Neuronal stem cell (in vitro differentiated cells): ENCODE measurements at regions not wholly inside any gene's neighbourhood (a gene's known extent, or its start where the extent isn't known, plus 50 kb on each side); places are given as distances from the start of the nearest gene placed in this dataset.

ENCODE experiments used
- DNase-seq: peaks from one replicate; pipeline ENCODE4 v3.0.0-alpha.2; 2013; ENCODE audit warnings: low spot score
- H2AFZ ChIP-seq: one replicate; pipeline ENCODE4 v1.6.1; 2013; ENCODE audit warnings: mild to moderate bottlenecking, low read length, inconsistent platforms
- H2AK5ac ChIP-seq: 2 replicates; pipeline ENCODE4 v1.6.1; 2013; ENCODE audit warnings: low read depth, mild to moderate bottlenecking, inconsistent platforms, low read length, moderate library complexity, mixed read lengths
- H2BK120ac ChIP-seq: 2 replicates; pipeline ENCODE4 v1.6.1; 2013; ENCODE audit warnings: low read depth, mild to moderate bottlenecking, inconsistent platforms, low read length, moderate library complexity, mixed read lengths
- H2BK12ac ChIP-seq: one replicate; pipeline ENCODE4 v1.6.1; 2013; ENCODE audit warnings: low read length, inconsistent platforms
- H2BK15ac ChIP-seq: 2 replicates; pipeline ENCODE4 v1.6.1; 2013; ENCODE audit warnings: mild to moderate bottlenecking, low read length, inconsistent platforms, mixed read lengths
- H2BK5ac ChIP-seq: one replicate; pipeline ENCODE4 v1.6.1; 2013; ENCODE audit warnings: inconsistent platforms, mild to moderate bottlenecking, low read length, moderate library complexity
- H3K14ac ChIP-seq: one replicate; pipeline ENCODE4 v1.6.1; 2013; ENCODE audit warnings: low read length, inconsistent platforms
- H3K18ac ChIP-seq: 2 replicates; pipeline ENCODE4 v1.6.1; 2013; ENCODE audit warnings: low read length, inconsistent platforms
- H3K23ac ChIP-seq: 2 replicates; pipeline ENCODE4 v1.6.1; 2013; ENCODE audit warnings: low read depth, mild to moderate bottlenecking, mixed read lengths, low read length, inconsistent platforms; ENCODE audit not compliant: poor library complexity
- H3K27ac ChIP-seq: replicated peaks from 3 replicates; pipeline ENCODE4 v1.5.1; 2013; ENCODE audit warnings: low read length, inconsistent platforms
- H3K27me3 ChIP-seq, 3 experiments: 2 replicates each; pipeline ENCODE4 v1.6.1; 2013; ENCODE audit warnings: low read length in 3 of 3, mild to moderate bottlenecking in 2 of 3, inconsistent platforms in 1 of 3, low read depth in 1 of 3, mixed read lengths in 1 of 3, moderate library complexity in 1 of 3; ENCODE audit not compliant: control insufficient read depth in 3 of 3, insufficient read depth in 3 of 3
- H3K36me3 ChIP-seq, 2 donors: replicated peaks in 1 of 2; 2 replicates each; pipeline ENCODE4 v1.6.1; 2013; ENCODE audit warnings: low read length in 2 of 2; ENCODE audit not compliant: control insufficient read depth in 2 of 2, insufficient read depth in 2 of 2
- H3K4ac ChIP-seq: 2 replicates; pipeline ENCODE4 v1.6.1; 2013; ENCODE audit warnings: inconsistent platforms, mild to moderate bottlenecking, low read length, moderate library complexity
- H3K4me1 ChIP-seq, 2 donors: 1 replicate in 1 of 2; 2 replicates in 1 of 2; pipeline ENCODE4 v1.6.1; 2013; ENCODE audit warnings: low read length in 2 of 2, low read depth in 1 of 2; ENCODE audit not compliant: control insufficient read depth in 2 of 2, insufficient read depth in 1 of 2
- H3K4me2 ChIP-seq: one replicate; pipeline ENCODE4 v1.6.1; 2013; ENCODE audit warnings: mild to moderate bottlenecking, low read length, inconsistent platforms; ENCODE audit not compliant: insufficient read depth, poor library complexity, severe bottlenecking
- H3K4me3 ChIP-seq, 2 donors: 2 replicates each; pipeline ENCODE4 v1.5.1; 2013; ENCODE audit warnings: low read length in 2 of 2, mild to moderate bottlenecking in 2 of 2, inconsistent platforms in 1 of 2, moderate library complexity in 1 of 2
- H3K79me1 ChIP-seq: one replicate; pipeline ENCODE4 v1.6.1; 2013; ENCODE audit warnings: low read depth, mild to moderate bottlenecking, inconsistent platforms, low read length, moderate library complexity
- H3K9ac ChIP-seq: one replicate; pipeline ENCODE4 v1.6.1; 2013; ENCODE audit warnings: mild to moderate bottlenecking, low read depth, low read length, inconsistent platforms; ENCODE audit not compliant: poor library complexity
- H3K9me3 ChIP-seq, 2 donors: replicated peaks in 1 of 2; 2 replicates each; pipeline versions ENCODE3 to v1.6.1; 2013; ENCODE audit warnings: low read length in 2 of 2, mild to moderate bottlenecking in 2 of 2, inconsistent platforms in 1 of 2, low read depth in 1 of 2, mixed read lengths in 1 of 2, moderate library complexity in 1 of 2; ENCODE audit not compliant: control insufficient read depth in 2 of 2, insufficient read depth in 1 of 2
- H4K8ac ChIP-seq: one replicate; pipeline ENCODE4 v1.6.1; 2013; ENCODE audit warnings: low read depth, mild to moderate bottlenecking, inconsistent platforms, low read length, moderate library complexity
- H4K91ac ChIP-seq: one replicate; pipeline ENCODE4 v1.6.1; 2013; ENCODE audit warnings: low read length, low read depth, mild to moderate bottlenecking, inconsistent platforms; ENCODE audit not compliant: poor library complexity
- WGBS, 2 donors: extraction: QIAGEN DNeasy Blood & Tissue Kit; methylation state at CpG; one replicate each; pipeline ENCODE4 v1.1.7; 2013; ENCODE audit warnings: missing lambda C conversion rate in 2 of 2, mixed read lengths in 1 of 2; ENCODE audit not compliant: insufficient read length in 2 of 2, insufficient replicate concordance in 1 of 2; ENCODE audit errors: extremely low coverage in 2 of 2; 5-methylcytosine and 5-hydroxymethylcytosine counted together

GRCh38 chr3:78322780-78323179 lies 1282.9 kb downstream of the ROBO2 start:
- no peaks in the 10 kb centered on the region for H3K36me3 ChIP-seq
- H3K27me3 ChIP-seq: no peaks in the 10 kb centered on the region
- no peak overlapping the region for H3K18ac ChIP-seq
- H3K79me1 ChIP-seq: no peaks in the 10 kb centered on the region
- no peak overlapping the region for H3K23ac ChIP-seq
- no peak overlapping the region for H2BK120ac ChIP-seq
- H3K4me2 ChIP-seq: no peak overlapping the region
- H3K4ac ChIP-seq: no peak overlapping the region
- H4K8ac ChIP-seq: no peak overlapping the region
- no peak overlapping the region for H3K4me3 ChIP-seq
- H2BK12ac ChIP-seq: no peak overlapping the region
- no peaks in the 10 kb centered on the region for H3K9me3 ChIP-seq
- no peaks in the 10 kb centered on the region for H3K4me1 ChIP-seq
- no peak overlapping the region for H2BK15ac ChIP-seq
- no peak overlapping the region for H4K91ac ChIP-seq
- H2AFZ ChIP-seq: no peak overlapping the region
- H2BK5ac ChIP-seq: no peak overlapping the region
- no peak for DNase-seq
- H2AK5ac ChIP-seq: no peak overlapping the region
- H3K9ac ChIP-seq: no peak overlapping the region
- no peak overlapping the region for H3K27ac ChIP-seq
- no CpG with 5 or more reads among the region's 2 CpGs for WGBS, 2 donors
- no peak overlapping the region for H3K14ac ChIP-seq

DNA sequence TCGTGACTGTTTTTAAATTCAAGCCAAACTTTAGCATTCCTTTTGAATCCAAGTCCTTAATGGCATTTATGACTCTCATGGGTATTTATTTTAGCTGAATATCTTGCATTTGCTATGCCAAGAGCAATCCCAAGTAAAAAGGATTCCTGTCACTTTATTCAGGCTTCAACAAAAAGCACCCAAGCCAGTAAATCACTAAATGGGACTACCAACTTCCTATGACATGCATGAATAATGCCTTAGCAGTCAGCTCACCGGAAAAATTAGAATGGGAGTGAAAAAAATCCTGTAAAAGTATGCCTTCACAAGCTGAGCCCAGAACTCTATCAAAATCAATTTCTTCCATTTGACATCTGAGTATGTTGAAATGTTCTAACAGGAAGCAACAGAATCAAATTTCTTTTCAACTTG lies 1297.9 kb downstream of the ROBO2 start:
- Histone ChIP-seq H2AFZ (peak overlapping the region; percentile 42), H3K4me2 (no peak overlapping the region), H3K18ac (no peak overlapping the region), H3K9me3 (no peaks in the 10 kb centered on the region), H4K91ac (no peak overlapping the region), H3K27ac (no peak overlapping the region), H3K9ac (no peak overlapping the region), H3K23ac (no peak overlapping the region), H3K4me1 (peaks cover 0 to 16% of the 10 kb centered on the region in 2 donors), H3K4ac (no peak overlapping the region), H3K79me1 (no peaks in the 10 kb centered on the region), H3K36me3 (no peaks in the 10 kb centered on the region), H2AK5ac (no peak overlapping the region), H2BK12ac (no peak overlapping the region), H3K27me3 (no peaks in the 10 kb centered on the region), H2BK120ac (no peak overlapping the region), H2BK15ac (no peak overlapping the region), H2BK5ac (no peak overlapping the region), H3K14ac (no peak overlapping the region), H3K4me3 (no peak overlapping the region), H4K8ac (no peak overlapping the region)
- no peak for DNase-seq
- no CpG with 5 or more reads among the region's 2 CpGs for WGBS, 2 donors

- peak overlapping the region; percentile 42 for H2AFZ ChIP-seq
- H3K4me2 ChIP-seq: no peak overlapping the region
- no peaks in the 10 kb centered on the region for H3K9me3 ChIP-seq
- H3K36me3 ChIP-seq: no peaks in the 10 kb centered on the region
- H2BK120ac ChIP-seq: no peak overlapping the region
- peaks cover 0 to 16% of the 10 kb centered on the region in 2 donors for H3K4me1 ChIP-seq
- H3K23ac ChIP-seq: no peak overlapping the region
- H3K79me1 ChIP-seq: no peaks in the 10 kb centered on the region
- no peak overlapping the region for H3K27ac ChIP-seq
- H4K91ac ChIP-seq: no peak overlapping the region
- DNase-seq: no peak
- no peak overlapping the region for H2BK15ac ChIP-seq
- no peak overlapping the region for H3K14ac ChIP-seq
- H3K4ac ChIP-seq: no peak overlapping the region
- no peak overlapping the region for H4K8ac ChIP-seq
- H2BK12ac ChIP-seq: no peak overlapping the region
- no peak overlapping the region for H3K9ac ChIP-seq
- H2AK5ac ChIP-seq: no peak overlapping the region
- H3K18ac ChIP-seq: no peak overlapping the region
- WGBS, 2 donors: no CpG with 5 or more reads among the region's 2 CpGs
- H2BK5ac ChIP-seq: no peak overlapping the region
- H3K27me3 ChIP-seq: no peaks in the 10 kb centered on the region
- no peak overlapping the region for H3K4me3 ChIP-seq
Observed at GRCh38 chr3:78338405-78338804, 1298.5 kb downstream of the ROBO2 start.

DNA sequence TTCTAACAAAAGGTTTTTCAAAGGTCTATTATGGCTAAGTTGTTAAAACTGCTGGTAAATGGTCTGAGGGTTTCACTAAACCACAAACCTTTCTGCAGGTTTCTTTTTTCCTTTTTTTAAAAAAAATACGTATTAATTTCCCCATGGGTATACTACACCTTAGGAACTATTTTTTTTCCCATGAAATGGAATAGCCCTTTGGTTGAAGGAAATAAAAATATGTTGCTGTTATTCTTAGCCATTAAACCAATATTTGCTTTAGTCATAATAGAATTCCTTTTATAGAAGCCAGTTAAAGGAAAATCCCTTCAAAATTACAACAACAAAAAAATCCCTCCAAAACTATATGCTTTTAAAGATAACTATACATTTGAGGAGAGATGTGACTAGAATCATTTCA lies 1303.3 kb downstream of the ROBO2 start:
- no peak overlapping the region for H2AK5ac ChIP-seq
- H3K4me2 ChIP-seq: no peak overlapping the region
- no peaks in the 10 kb centered on the region for H3K9me3 ChIP-seq

More for the DNA sequence above, 1303.3 kb downstream of the ROBO2 start:
- no peak overlapping the region for H3K27ac ChIP-seq
- no peak overlapping the region for H3K4me3 ChIP-seq
- no peaks in the 10 kb centered on the region for H3K36me3 ChIP-seq
- H3K9ac ChIP-seq: no peak overlapping the region
- H3K18ac ChIP-seq: no peak overlapping the region
- no CpG with 5 or more reads among the region's 1 CpG for WGBS, 2 donors
- no peak overlapping the region for H2BK120ac ChIP-seq
- H3K23ac ChIP-seq: no peak overlapping the region
- no peak overlapping the region for H3K4ac ChIP-seq
- H4K8ac ChIP-seq: no peak overlapping the region
- H2BK5ac ChIP-seq: no peak overlapping the region
- no peaks in the 10 kb centered on the region for H3K27me3 ChIP-seq
- H3K79me1 ChIP-seq: no peaks in the 10 kb centered on the region
- H3K14ac ChIP-seq: no peak overlapping the region
- no peak overlapping the region for H2BK12ac ChIP-seq
- H2AFZ ChIP-seq: no peak overlapping the region
- H3K4me1 ChIP-seq: peaks cover 0 to 11% of the 10 kb centered on the region in 2 donors
- no peak for DNase-seq
- H2BK15ac ChIP-seq: no peak overlapping the region
- no peak overlapping the region for H4K91ac ChIP-seq
